GM12891 (cell line): ENCODE measurements at regions not wholly inside any gene's neighbourhood (a gene's known extent, or its start where the extent isn't known, plus 50 kb on each side); places are given as distances from the start of the nearest gene placed in this dataset.

Experiments
- DNase-seq: peaks from one replicate; pipeline ENCODE4 v3.0.0; 2011; ENCODE audit warnings: low spot score; ENCODE audit not compliant: insufficient read length
- FAIRE-seq: peaks from 2 replicates; lab custom pipeline; 2011; peaks lifted over from hg19 to GRCh38; lab: Jason Lieb, UNC
- PAX5 ChIP-seq: IDR thresholded peaks from 2 replicates; pipeline ENCODE4 v1.6.1; 2011; ENCODE audit warnings: low read length, moderate library complexity, mild to moderate bottlenecking; ENCODE audit not compliant: insufficient read depth, severe bottlenecking
- POLR2A ChIP-seq: IDR thresholded peaks from 2 replicates; pipeline ENCODE4 v1.6.1; 2011; ENCODE audit warnings: low read depth, low read length, control low read depth
- POLR2AphosphoS5 ChIP-seq: IDR thresholded peaks from 2 replicates; pipeline ENCODE4 v1.6.1; 2011; ENCODE audit warnings: low read depth, low read length, control low read depth
- POU2F2 ChIP-seq: IDR thresholded peaks from 2 replicates; pipeline ENCODE4 v1.6.1; 2011; ENCODE audit warnings: low read depth, mild to moderate bottlenecking, control low read depth, low read length, moderate library complexity
- SPI1 ChIP-seq: IDR thresholded peaks from 2 replicates; pipeline ENCODE4 v1.6.1; 2011; ENCODE audit warnings: low read depth, low read length, control low read depth
- TAF1 ChIP-seq: IDR thresholded peaks from 2 replicates; pipeline ENCODE4 v1.6.1; 2011; ENCODE audit warnings: low read depth, low read length, control low read depth

DNA sequence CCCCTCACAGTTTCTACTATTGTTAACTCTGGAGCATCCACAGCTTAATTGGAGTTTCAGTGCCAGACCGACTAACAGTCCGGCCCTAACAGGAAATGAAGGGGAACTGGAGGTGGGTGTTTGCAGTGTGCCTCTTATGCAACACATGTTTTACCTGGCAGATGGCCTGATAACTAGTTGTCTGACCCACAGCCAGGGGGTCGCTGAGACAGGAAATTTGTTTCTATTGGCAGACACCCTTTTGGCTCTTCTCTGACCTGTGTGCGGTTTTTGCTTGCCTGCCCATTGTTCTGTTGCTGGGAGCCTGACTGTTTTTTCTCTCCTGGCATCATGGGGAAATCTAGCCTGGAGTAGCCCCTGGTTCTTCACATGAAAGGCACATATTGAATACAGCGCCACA is 1329.8 kb downstream of the DSC3 start:
- FAIRE-seq (no peak), DNase-seq (no peak)
- no peak for TF ChIP-seq PAX5
- no peak for TF ChIP-seq TAF1
- no peak for TF ChIP-seq POLR2A
- no peak for TF ChIP-seq POU2F2
- TF ChIP-seq POLR2AphosphoS5: no peak
- no peak for TF ChIP-seq SPI1

DNA sequence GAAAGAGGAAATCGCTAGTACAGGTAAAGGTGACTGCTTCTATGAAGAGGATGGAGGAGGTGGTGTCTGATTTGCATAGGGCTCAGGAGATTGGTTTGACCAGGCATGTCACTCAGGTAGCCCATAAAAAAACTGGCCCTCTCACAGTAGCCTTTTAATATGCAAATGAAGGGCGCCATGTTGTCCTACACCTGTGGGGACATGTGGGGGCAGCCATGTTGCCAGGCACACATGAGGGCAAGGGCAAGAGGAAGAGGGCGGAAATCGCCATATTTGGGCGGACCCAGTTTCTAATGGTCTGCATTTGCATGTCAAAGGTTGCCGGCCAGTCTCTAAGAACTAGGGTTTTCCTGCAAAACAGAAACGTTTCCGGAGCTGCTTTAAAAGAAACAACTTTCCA is 1330.6 kb downstream of the DSC3 start:
- DNase-seq (no peak), FAIRE-seq (no peak)
- TF ChIP-seq PAX5: no peak

DNA sequence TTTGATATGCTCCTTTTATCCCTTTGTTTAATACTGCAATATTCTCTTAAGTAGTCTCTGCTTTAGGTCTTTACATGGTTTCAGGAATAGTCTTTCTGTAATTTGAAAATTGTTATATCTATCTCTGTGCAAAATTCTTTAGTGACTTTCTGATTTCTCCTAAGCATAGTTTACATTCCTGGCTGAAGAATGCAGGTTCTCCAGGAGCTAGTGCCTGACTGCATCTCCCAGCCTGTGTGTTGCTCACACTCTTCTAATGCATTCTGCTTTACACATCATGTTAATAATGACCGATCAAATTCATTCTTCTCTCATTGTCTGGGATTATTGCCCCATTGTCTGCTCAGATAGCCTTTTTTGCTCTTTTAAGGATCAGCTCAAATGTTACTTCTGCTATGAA is 1349.2 kb downstream of the DSC3 start:
- TF ChIP-seq SPI1: no peak
- TF ChIP-seq TAF1: no peak
- no peak for TF ChIP-seq POLR2A
- TF ChIP-seq POLR2AphosphoS5: no peak
- TF ChIP-seq PAX5: no peak
- TF ChIP-seq POU2F2: no peak
- no peak for FAIRE-seq
- DNase-seq: no peak

DNA sequence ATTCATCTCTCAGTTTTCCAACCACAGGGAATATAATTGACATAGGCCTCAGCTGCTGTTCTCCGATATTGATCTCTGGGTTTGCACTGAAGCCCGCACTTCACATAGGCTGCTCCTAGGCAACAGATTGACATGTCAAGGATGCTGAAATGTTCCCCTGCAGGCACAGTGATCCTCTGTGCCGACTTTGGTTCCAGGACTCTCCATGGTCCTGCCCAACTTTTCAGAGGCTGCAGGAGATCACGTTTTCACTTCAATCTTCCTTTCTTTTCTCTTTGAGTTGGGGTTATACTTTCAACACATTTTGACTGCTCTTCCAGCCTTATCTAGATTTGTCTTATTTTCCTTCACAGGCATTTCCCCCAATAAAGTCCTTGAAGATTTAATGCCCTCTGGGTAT is 1361.0 kb downstream of the DSC3 start:
- TF ChIP-seq SPI1: no peak
- TF ChIP-seq POLR2AphosphoS5: no peak
- no peak for TF ChIP-seq POLR2A
- no peak for TF ChIP-seq PAX5
- no peak for TF ChIP-seq TAF1
- no peak for TF ChIP-seq POU2F2
- DNase-seq (no peak), FAIRE-seq (no peak)

DNA sequence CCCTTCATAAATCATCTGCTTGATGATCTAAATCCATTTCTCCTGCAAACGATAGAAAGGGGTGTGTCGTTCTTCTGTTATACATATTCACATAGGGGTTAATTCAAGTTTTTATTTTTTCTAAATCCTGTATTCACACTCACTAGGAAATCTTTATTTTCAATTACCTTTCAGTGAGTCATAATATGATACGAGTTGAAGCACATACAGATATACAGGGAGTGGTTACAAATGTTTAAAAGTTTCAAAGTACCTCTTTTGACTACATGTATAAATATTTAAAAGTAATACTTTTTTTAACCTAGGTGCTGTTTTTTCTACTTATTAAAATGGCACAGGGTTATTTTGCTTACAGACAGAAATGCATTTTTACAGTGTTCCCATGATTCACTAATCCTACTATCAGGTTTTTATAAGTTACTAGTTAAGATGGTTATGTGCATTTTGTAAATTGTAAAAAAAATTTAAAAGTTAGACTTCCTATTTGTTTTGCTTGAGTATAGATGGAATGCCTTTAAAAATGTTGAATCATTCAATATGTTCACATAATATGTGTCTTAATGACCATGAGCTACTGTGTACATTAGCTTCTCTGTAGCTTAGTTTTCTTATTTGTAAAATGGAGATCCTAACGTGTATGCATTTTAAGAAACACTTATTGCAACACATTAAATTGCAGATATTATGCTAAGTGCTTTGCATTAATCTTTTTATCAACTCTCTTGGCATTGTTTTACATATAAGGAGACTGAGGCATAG is 1378.1 kb downstream of the DSC3 start:
- DNase-seq: no peak
- no peak for TF ChIP-seq POU2F2
- no peak for TF ChIP-seq PAX5
- TF ChIP-seq TAF1: no peak
- no peak for TF ChIP-seq POLR2AphosphoS5
- TF ChIP-seq POLR2A: no peak
- FAIRE-seq: no peak

DNA sequence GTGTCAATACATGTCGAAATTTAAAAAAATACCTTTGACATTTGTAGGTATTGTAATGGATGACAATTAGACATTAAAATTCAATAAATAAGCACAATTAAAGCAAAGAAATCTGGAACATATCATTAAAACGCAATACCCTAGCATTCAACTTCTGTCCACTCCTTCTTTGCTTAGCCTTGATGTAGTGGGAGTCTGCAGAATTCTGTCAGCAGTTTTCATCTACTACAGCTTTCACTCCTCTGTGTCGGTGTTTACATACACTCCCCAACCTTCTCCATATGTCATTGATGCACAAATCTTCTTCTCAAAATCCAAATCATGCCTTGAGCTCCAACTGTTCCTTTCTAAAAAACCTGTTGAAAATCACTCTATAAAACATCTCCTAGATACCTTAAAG is 1380.6 kb downstream of the DSC3 start:
- TF ChIP-seq POU2F2: no peak
- no peak for TF ChIP-seq TAF1
- TF ChIP-seq POLR2A: no peak
- no peak for TF ChIP-seq PAX5
- no peak for TF ChIP-seq POLR2AphosphoS5
- TF ChIP-seq SPI1: no peak
- DNase-seq (no peak), FAIRE-seq (no peak)

DNA sequence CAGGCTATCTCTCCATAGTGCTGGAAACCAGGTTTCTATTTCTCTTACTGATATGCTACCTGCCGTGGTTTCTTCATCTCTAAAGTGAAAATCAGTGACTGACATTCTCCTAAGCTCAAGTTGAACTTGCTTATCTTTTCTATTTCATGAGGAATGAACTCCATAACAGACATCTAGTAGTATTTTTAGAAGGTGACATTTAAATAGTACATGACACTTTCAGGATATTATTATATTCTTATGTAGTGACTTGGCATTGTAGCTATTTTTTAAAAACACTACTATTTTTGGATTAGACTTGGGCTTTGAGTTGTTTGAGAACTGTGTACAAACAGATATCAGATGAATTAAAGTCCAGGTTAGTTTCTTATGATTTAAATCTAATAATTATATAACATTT is 1381.8 kb downstream of the DSC3 start:
- TF ChIP-seq POLR2AphosphoS5: no peak
- DNase-seq (no peak), FAIRE-seq (no peak)

DNA sequence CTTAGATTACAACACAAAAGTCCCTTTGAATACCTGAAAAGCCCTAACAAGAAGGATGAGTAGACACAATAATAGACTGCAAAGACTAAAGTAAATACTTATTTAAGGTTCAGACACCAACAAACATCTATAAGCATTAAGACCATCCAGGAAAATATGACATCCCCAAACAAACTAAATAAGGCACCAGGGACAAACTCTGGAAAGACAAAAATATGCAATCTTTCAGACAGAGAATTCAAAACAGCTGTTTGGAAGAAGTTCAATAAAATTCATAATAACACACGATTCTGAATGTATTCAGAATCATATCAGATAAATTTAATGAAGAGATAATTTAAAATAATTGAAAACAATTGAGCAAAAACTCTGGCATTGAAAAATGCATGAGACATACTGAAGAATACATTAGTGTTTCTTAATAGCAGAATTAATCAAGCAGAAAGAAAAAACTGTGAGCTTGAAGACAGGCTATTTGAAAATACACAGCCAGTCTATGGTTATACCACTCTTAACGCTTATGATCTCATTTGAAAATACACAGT is 1388.8 kb downstream of the DSC3 start:
- no peak for TF ChIP-seq SPI1
- TF ChIP-seq POLR2AphosphoS5: no peak
- TF ChIP-seq POLR2A: no peak
- no peak for TF ChIP-seq PAX5
- TF ChIP-seq POU2F2: no peak
- TF ChIP-seq TAF1: no peak
- FAIRE-seq: no peak
- no peak for DNase-seq

DNA sequence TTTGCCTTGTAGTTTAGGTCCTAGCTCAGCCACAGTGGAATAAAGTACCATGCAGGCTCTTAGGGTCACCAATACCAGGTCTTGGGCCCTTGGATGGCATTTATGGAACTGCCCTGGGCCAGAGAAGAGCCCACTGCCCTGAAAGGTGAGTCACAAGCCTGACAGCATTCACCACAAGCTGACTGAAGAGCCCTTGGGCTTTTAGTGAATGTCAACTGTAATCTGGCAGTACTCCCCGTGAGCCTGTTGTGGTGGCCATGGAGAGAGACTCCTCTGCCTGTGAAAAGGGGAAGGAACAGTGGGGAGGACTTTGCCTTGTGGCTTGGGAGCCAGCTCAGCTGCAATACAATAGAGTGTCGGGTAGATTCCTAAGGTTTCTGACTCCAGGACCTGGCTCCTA is 1389.7 kb downstream of the DSC3 start:
- DNase-seq (no peak), FAIRE-seq (no peak)
- TF ChIP-seq SPI1 (no peak), POLR2A (no peak), TAF1 (no peak), POU2F2 (no peak), POLR2AphosphoS5 (no peak), PAX5 (no peak)

DNA sequence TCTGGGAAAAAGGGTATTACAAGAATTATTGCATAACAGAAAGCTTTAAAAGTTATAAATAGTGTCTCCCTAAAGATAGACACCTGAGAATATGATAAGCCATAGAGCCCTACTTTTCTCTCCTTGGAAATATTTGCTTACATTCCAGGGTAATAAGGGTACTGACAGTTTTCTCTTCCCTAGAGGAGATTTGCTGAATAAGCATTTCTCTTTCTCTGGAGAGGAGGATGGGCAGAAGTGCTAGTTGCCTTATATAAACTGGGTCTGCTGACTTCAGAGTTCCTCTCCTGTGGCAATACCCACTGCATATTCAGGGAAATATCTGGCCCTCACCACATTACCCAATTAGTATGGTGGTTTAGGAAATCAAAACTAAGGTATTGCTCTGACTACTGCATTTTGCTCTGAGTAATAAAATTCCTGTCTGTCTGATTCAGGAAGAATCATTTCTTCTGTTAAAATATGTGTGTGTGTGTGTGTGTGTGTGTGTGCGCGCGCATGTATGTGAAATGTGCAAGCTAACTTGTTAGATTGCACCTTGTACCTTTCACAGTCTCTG is 1391.3 kb downstream of the DSC3 start:
- TF ChIP-seq POLR2AphosphoS5 (no peak), POU2F2 (no peak), TAF1 (no peak), SPI1 (no peak), PAX5 (no peak), POLR2A (no peak)
- DNase-seq: no peak
- FAIRE-seq: no peak
